ENCODE measurements at regions not wholly inside any gene's neighbourhood (a gene's known extent, or its start where the extent isn't known, plus 50 kb on each side); places are given as distances from the start of the nearest gene placed in this dataset.

DNA sequence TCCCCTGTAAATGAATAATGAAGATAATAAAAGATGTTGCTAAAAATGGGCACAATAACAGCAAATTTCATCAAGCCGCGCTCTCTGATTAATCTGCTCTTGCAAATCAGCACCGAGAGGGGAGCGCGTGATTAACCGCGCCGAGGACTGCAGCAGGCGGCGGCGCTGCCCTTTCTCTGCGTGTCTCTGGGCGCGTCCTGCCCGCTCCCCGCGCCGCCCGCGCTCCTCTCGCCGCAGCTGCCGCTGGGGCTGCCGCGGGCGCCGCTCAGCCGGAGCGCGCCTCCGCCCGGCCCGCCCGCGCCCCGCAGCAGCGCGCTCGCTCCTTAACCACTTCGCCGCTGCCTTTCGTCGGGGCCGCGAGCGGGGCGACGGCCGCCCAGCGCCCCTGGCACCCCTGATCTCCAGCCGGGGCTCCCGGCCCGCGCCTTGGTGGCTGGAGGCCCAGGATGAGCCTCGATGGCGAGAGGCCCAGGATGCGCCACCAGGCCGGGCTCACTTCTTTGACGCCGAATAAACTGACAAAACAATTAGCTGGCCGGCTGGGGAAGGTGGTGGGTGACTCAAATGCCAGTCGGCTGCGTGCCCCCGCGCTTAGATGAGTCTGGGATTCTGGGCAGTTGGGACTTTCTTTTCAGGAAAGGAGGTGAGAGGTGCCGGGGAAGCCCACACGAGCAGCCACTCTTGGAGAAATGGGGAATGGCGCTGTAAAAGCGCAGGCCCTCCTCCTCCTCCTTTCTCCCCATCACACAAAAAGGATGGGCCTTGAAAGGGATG lies 221.4 kb upstream of the PKN2 start:
- no peak overlapping the region for H3K27ac ChIP-seq
- in situ Hi-C loops (cut with MboI; ENCODE audit: low sequenced_read_pairs in 4 of 4), result no loop called here
- intact Hi-C loops (cut with DNase I; ENCODE audit: low total_unique reads), result no loop called here
- no peaks in the 10 kb centered on the region for H3K4me1 ChIP-seq
- peak overlapping the region; percentile 20 to 38 (median 30) for H3K4me3 ChIP-seq
- no peaks in the 10 kb centered on the region for H3K36me3 ChIP-seq
- peaks cover 0 to 18% (median 10%) of the 10 kb centered on the region in 3 donors for H3K27me3 ChIP-seq
- DNase-seq (no peak), ATAC-seq (no peak)
- no peaks in the 10 kb centered on the region for H3K9me3 ChIP-seq
- TF ChIP-seq POLR2A (IDR thresholded peaks at IDR 0.05), result no peak
- TF ChIP-seq, protein P1, sequence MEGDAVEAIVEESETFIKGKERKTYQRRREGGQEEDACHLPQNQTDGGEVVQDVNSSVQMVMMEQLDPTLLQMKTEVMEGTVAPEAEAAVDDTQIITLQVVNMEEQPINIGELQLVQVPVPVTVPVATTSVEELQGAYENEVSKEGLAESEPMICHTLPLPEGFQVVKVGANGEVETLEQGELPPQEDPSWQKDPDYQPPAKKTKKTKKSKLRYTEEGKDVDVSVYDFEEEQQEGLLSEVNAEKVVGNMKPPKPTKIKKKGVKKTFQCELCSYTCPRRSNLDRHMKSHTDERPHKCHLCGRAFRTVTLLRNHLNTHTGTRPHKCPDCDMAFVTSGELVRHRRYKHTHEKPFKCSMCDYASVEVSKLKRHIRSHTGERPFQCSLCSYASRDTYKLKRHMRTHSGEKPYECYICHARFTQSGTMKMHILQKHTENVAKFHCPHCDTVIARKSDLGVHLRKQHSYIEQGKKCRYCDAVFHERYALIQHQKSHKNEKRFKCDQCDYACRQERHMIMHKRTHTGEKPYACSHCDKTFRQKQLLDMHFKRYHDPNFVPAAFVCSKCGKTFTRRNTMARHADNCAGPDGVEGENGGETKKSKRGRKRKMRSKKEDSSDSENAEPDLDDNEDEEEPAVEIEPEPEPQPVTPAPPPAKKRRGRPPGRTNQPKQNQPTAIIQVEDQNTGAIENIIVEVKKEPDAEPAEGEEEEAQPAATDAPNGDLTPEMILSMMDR (IDR thresholded peaks at IDR 0.05 in 4 of 5, conservative IDR thresholded peaks at IDR 0.05 in 1 of 5), result no peak

DNA sequence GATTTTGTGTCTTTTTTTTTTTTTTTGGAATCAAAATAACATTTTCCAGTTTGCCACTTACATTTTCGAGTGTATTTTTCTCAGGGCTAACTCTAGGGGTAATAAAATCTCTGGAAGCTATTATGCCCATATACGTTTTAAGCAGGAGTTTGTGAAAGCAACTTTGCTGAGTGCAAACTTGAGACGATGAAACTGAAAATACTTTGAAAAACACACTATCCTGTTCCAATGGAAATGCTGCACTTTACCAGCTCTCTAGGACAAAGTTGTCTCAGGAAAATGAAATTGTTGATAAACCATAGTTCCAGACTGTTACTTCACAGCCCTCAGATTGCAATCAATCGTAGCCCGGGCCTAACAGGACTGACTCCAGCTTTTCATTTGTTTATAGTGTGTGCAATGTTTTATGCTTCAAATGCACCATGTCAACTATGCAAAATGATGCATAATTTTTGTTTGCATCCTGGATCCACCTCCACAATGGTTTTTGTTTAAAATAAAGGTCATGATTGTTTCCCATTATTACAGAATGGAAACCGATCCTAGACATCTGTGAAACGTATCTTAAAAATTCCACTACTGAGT lies 220.6 kb upstream of the PKN2 start:
- no peaks in the 10 kb centered on the region for H3K9me3 ChIP-seq
- in situ Hi-C loops (cut with MboI; ENCODE audit: low sequenced_read_pairs in 4 of 4), result no loop called here
- intact Hi-C loops (cut with DNase I; ENCODE audit: low total_unique reads), result no loop called here
- H3K27me3 ChIP-seq, result peaks cover 0 to 18% (median 10%) of the 10 kb centered on the region in 3 donors
- TF ChIP-seq, protein P1 (IDR thresholded peaks at IDR 0.05 in 4 of 5, conservative IDR thresholded peaks at IDR 0.05 in 1 of 5), result no peak
- no peak for TF ChIP-seq POLR2A (IDR thresholded peaks at IDR 0.05)
- no peak overlapping the region for H3K27ac ChIP-seq
- H3K4me1 ChIP-seq, result no peaks in the 10 kb centered on the region
- no peak for ATAC-seq
- no peak for DNase-seq
- no peaks in the 10 kb centered on the region for H3K36me3 ChIP-seq
- no peak overlapping the region for H3K4me3 ChIP-seq

- in situ Hi-C loops (cut with MboI; ENCODE audit: low sequenced_read_pairs in 4 of 4), result no loop called here
These were observed 218.1 kb upstream of the PKN2 start for GRCh38 chr1:88466011-88466410.

DNA sequence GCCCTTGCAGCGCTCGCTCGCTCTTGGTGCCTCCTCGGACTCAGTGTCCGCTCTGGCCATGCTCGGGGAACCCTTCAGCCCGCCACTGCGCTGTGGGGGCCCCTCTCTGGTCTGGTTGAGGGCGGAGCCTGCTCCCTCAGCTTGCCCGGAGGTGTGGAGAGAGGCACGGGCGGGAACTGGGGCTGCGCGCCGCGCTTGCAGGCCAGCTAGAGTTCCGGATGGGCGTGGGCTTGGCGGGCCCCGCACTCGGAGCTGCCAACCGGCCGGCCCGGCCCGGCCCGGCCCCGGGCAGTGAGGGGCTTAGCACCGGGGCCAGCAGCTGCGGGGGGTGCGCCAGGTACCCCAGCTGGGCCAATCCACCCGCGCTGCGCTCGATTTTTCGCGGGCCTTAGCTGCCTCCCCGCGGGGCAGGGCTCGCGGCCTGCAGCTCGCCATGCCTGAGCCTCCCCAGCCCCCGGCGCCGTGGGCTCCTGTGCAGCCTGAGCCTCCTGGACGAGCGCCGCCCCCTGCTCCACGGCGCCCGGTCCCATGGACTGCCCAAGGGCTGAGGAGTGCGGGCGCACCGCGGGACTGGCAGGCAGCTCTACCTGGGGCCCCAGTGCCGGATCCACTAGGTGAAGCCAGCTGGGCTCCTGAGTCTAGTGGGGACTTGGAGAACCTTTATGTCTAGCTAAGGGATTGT lies 217.0 kb upstream of the PKN2 start:
- Histone ChIP-seq H3K36me3 (no peaks in the 10 kb centered on the region), H3K4me3 (no peak overlapping the region), H3K27me3 (peaks cover 0 to 4% (median 3%) of the 10 kb centered on the region in 3 donors), H3K9me3 (no peaks in the 10 kb centered on the region), H3K4me1 (no peaks in the 10 kb centered on the region), H3K27ac (no peak overlapping the region)
- in situ Hi-C loops (cut with MboI; ENCODE audit: low sequenced_read_pairs in 4 of 4) (no loop called here), intact Hi-C loops (cut with DNase I; ENCODE audit: low total_unique reads) (no loop called here)
- TF ChIP-seq, protein P1 (IDR thresholded peaks at IDR 0.05 in 4 of 5, conservative IDR thresholded peaks at IDR 0.05 in 1 of 5), result no peak
- TF ChIP-seq POLR2A (IDR thresholded peaks at IDR 0.05), result no peak
- DNase-seq, result no peak
- ATAC-seq, result no peak

More at GRCh38 chr1:88466011-88466410, 218.1 kb upstream of the PKN2 start:
- peaks cover 0 to 12% (median 10%) of the 10 kb centered on the region in 3 donors for H3K27me3 ChIP-seq
- H3K27ac ChIP-seq, result no peak overlapping the region
- H3K36me3 ChIP-seq, result no peaks in the 10 kb centered on the region
- no peak for DNase-seq
- intact Hi-C loops (cut with DNase I; ENCODE audit: low total_unique reads), result no loop called here
- TF ChIP-seq POLR2A (IDR thresholded peaks at IDR 0.05), result no peak
- TF ChIP-seq, protein P1 (IDR thresholded peaks at IDR 0.05 in 4 of 5, conservative IDR thresholded peaks at IDR 0.05 in 1 of 5), result no peak
- ATAC-seq, result no peak
- H3K4me3 ChIP-seq, result no peak overlapping the region
- no peaks in the 10 kb centered on the region for H3K9me3 ChIP-seq
- H3K4me1 ChIP-seq, result no peaks in the 10 kb centered on the region

Data from gastrocnemius medialis (tissue), 4 donors.